HCT116 (cell line): ENCODE measurements at regions not wholly inside any gene's neighbourhood (a gene's known extent, or its start where the extent isn't known, plus 50 kb on each side); places are given as distances from the start of the nearest gene placed in this dataset.

Experiments used
- ATAC-seq: fragments of 200-7000 bp; cut with Tn5 transposase; 2 replicates; pipeline ENCODE4 v1.9.1; 2020; ENCODE audit warnings: mild to moderate bottlenecking, moderate library complexity
- BruUV-seq: library from RNA; stranded (reverse); fragments of 400-500 nt; replicated peaks from 2 replicates; lab custom pipeline; 2021; lab: Mats Ljungman, UMichigan
- CTCF ChIA-PET: fragments of 300-600 bp; sonication (Branson Sonifier 250); formaldehyde crosslinking; loops from one replicate; lab custom pipeline; 2021; ENCODE audit warnings: antibody characterized with exemption; lab: Charles Lee
- POLR2A ChIA-PET: fragments of 300-600, 350-600 bp; sonication (Branson Sonifier 250); formaldehyde crosslinking; loops from one replicate; lab custom pipeline; 2021; ENCODE audit warnings: antibody characterized with exemption; lab: Charles Lee
- RAD21 ChIA-PET, 2 experiments: fragments of 300-600 bp; sonication (Branson Sonifier 250); formaldehyde crosslinking; loops; one replicate each; lab custom pipeline; 2023; ENCODE audit warnings: low total read pairs in 2 of 2; ENCODE audit not compliant: uncharacterized antibody in 2 of 2, unreplicated experiment in 2 of 2, low non-redundant PET in 1 of 2; lab: Charles Lee
- DNase-seq: peaks from one replicate; pipeline ENCODE4 v3.0.0-alpha.2; 2010; ENCODE audit warnings: low read depth, low spot score
- H2AFZ ChIP-seq: fragments of 200-600 bp; shearing (Covaris generic), sonication (generic); 2 replicates; pipeline ENCODE4 v1.6.1; 2017; ENCODE audit warnings: low read depth, mixed run types, mixed read lengths, antibody characterized with exemption, low read length; ENCODE audit not compliant: poor library complexity, severe bottlenecking
- H3K27ac ChIP-seq: 2 replicates; pipeline ENCODE4 v1.5.1; 2012; ENCODE audit warnings: low read depth, low read length
- H3K27me3 ChIP-seq: fragments of 200-600 bp; sonication (generic); 2 replicates; pipeline ENCODE4 v1.6.1; 2016; ENCODE audit warnings: mixed run types, low read length, mixed read lengths; ENCODE audit not compliant: insufficient read depth
- H3K36me3 ChIP-seq, 2 experiments: fragments of 200-500 bp in 1 of 2; fragments of 200-600 bp in 1 of 2; sonication (Bioruptor generic) in 1 of 2; sonication (generic) in 1 of 2; 2 replicates each; pipeline versions ENCODE4 v1.5.1 to v1.6.1; 2014 to 2016; ENCODE audit warnings: low read length in 2 of 2, inconsistent platforms in 1 of 2, mixed read lengths in 1 of 2, mixed run types in 1 of 2; ENCODE audit not compliant: insufficient read depth in 2 of 2, control insufficient read depth in 1 of 2
- H3K4me1 ChIP-seq, 2 experiments: fragments of 200-600 bp in 1 of 2; sonication (generic) in 1 of 2; 2 replicates each; pipeline versions ENCODE4 v1.5.1 to v1.6.1; 2012 to 2017; ENCODE audit warnings: low read length in 2 of 2, inconsistent platforms in 1 of 2, mild to moderate bottlenecking in 1 of 2, mixed read lengths in 1 of 2, mixed run types in 1 of 2, moderate library complexity in 1 of 2; ENCODE audit not compliant: insufficient read depth in 2 of 2, control insufficient read depth in 1 of 2
- H3K4me2 ChIP-seq: fragments of 200-600 bp; sonication (generic); 2 replicates; pipeline ENCODE4 v1.6.1; 2017; ENCODE audit warnings: mixed run types, low read length, mixed read lengths
- H3K4me3 ChIP-seq, 2 experiments: fragments of 200-600 bp in 1 of 2; sonication (generic) in 1 of 2; replicated peaks in 1 of 2; 2 replicates each; pipeline ENCODE4 v1.5.1; 2011 to 2016; ENCODE audit warnings: low read length in 2 of 2, control low read depth in 1 of 2, low read depth in 1 of 2, mild to moderate bottlenecking in 1 of 2, mixed read lengths in 1 of 2, mixed run types in 1 of 2
- H3K79me2 ChIP-seq: fragments of 200-600 bp; sonication (generic); 2 replicates; pipeline ENCODE4 v1.6.1; 2017; ENCODE audit warnings: mild to moderate bottlenecking, mixed run types, low read length, moderate library complexity, mixed read lengths; ENCODE audit not compliant: insufficient read depth
- H3K9ac ChIP-seq: fragments of 200-600 bp; sonication (generic); 2 replicates; pipeline ENCODE4 v1.6.1; 2016; ENCODE audit warnings: low read length, mixed read lengths
- H3K9me2 ChIP-seq: fragments of 200-600 bp; sonication (generic), shearing (Covaris generic); 2 replicates; pipeline ENCODE4 v1.6.1; 2017; ENCODE audit warnings: mixed run types, mild to moderate bottlenecking, moderate library complexity; ENCODE audit not compliant: insufficient read depth
- H3K9me3 ChIP-seq, 2 experiments: fragments of 200-500 bp in 1 of 2; fragments of 200-600 bp in 1 of 2; sonication (Bioruptor generic) in 1 of 2; sonication (generic) in 1 of 2; 2 replicates each; pipeline ENCODE4 v1.6.1; 2014 to 2017; ENCODE audit warnings: low read length in 2 of 2, mixed read lengths in 2 of 2, inconsistent platforms in 1 of 2, low read depth in 1 of 2, mild to moderate bottlenecking in 1 of 2, mixed run types in 1 of 2, moderate library complexity in 1 of 2; ENCODE audit not compliant: control insufficient read depth in 1 of 2, insufficient read depth in 1 of 2
- H4K20me1 ChIP-seq: fragments of 200-600 bp; sonication (generic), shearing (Covaris generic); 2 replicates; pipeline ENCODE4 v1.6.1; 2017; ENCODE audit warnings: mixed run types, mild to moderate bottlenecking, moderate library complexity; ENCODE audit not compliant: insufficient read depth
- CEBPB ChIP-seq: IDR thresholded peaks from 2 replicates; pipeline ENCODE4 v1.6.1; 2012; ENCODE audit warnings: low read depth
- EZH2 ChIP-seq: fragments of 200-600 bp; sonication (generic); IDR thresholded peaks from 2 replicates; pipeline ENCODE4 v1.6.1; 2017; ENCODE audit warnings: antibody characterized with exemption, mixed run types
- JUND ChIP-seq: IDR thresholded peaks from 2 replicates; pipeline ENCODE4 v1.6.1; 2012
- POLR2A ChIP-seq: IDR thresholded peaks from 2 replicates; pipeline ENCODE4 v1.7.0; 2011; ENCODE audit warnings: borderline replicate concordance; ENCODE audit not compliant: insufficient read depth, insufficient read length; ENCODE audit errors: extremely low read depth
- RAD21 ChIP-seq: IDR thresholded peaks from 2 replicates; pipeline ENCODE4 v1.6.1; 2012; ENCODE audit warnings: low read depth, mild to moderate bottlenecking
- REST ChIP-seq: IDR thresholded peaks from 2 replicates; pipeline ENCODE4 v1.6.1; 2012; ENCODE audit warnings: low read depth
- SRF ChIP-seq: IDR thresholded peaks from 2 replicates; pipeline ENCODE4 v1.6.1; 2012; ENCODE audit warnings: low read depth
- TCF7L2 ChIP-seq: IDR thresholded peaks from 2 replicates; pipeline ENCODE4 v1.7.0; 2011; ENCODE audit warnings: borderline replicate concordance, inconsistent platforms; ENCODE audit not compliant: insufficient read depth, insufficient read length; ENCODE audit errors: extremely low read depth
- YY1 ChIP-seq: IDR thresholded peaks from 2 replicates; pipeline ENCODE4 v1.6.1; 2011; ENCODE audit warnings: low read length, low read depth, moderate library complexity, mild to moderate bottlenecking; ENCODE audit not compliant: insufficient replicate concordance; ENCODE audit errors: extremely low read depth
- ZFX ChIP-seq: fragments of 450-650 bp; IDR thresholded peaks from 2 replicates; pipeline ENCODE4 v1.6.1; 2017
- ZNF274 ChIP-seq: fragments of 200-500 bp; sonication (Bioruptor generic); IDR thresholded peaks from 2 replicates; pipeline ENCODE4 v1.6.1; 2014; ENCODE audit warnings: mild to moderate bottlenecking, low read depth, low read length, inconsistent platforms
- intact Hi-C: fragments of 100-400 bp; cut with micrococcal nuclease; formaldehyde crosslinking; loops from 2 replicates; pipeline ENCODE4 v1.10.0; 2022
- TF ChIP-seq, protein P1 (sequence below): IDR thresholded peaks from 2 replicates; pipeline ENCODE4 v1.6.1; 2012

DNA sequence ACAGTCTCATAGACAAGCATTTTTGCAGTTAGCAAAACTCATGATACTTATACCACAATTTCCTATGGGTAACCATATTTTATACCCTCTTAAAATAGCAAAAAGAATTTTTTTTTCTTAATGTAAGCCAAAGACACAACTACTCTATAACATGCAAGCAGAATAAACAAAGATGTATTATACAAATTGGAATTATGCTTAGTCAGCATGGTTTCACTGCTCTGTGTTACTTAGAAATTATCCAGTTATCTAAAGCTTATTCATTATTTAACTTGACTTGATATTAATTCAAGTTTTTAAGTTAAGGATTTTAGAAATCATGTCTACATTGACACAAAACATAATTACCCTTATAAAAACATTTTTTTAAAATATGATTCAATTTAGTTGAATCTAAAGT is 449.8 kb upstream of the CDH2 start:
- no peak for DNase-seq
- Histone ChIP-seq H3K4me2 (no peak overlapping the region), H2AFZ (no peak overlapping the region), H3K4me1 (no peaks in the 10 kb centered on the region), H3K9me3 (0 out of 4 replicates have a peak, but pooled peaks cover 0 to 3% of the 10 kb centered on the region in 2 experiments), H4K20me1 (no peaks in the 10 kb centered on the region), H3K27me3 (no peaks in the 10 kb centered on the region), H3K9ac (no peak overlapping the region), H3K79me2 (no peaks in the 10 kb centered on the region), H3K9me2 (no peaks in the 10 kb centered on the region), H3K27ac (no peak overlapping the region), H3K4me3 (no peak overlapping the region), H3K36me3 (no peaks in the 10 kb centered on the region)
- BruUV-seq, result no TSS peak
- intact Hi-C loops, result no loop called here
- ChIA-PET RAD21 (no interaction called here), POLR2A (no interaction called here), CTCF (no interaction called here)
- no peak for ATAC-seq
- TF ChIP-seq RAD21 (no peak), POLR2A (no peak), EZH2 (no peak), CEBPB (no peak), ZNF274 (no peak), JUND (no peak), TCF7L2 (no peak), YY1 (no peak), REST (no peak), ZFX (no peak), SRF (no peak)
- TF ChIP-seq, protein P1, sequence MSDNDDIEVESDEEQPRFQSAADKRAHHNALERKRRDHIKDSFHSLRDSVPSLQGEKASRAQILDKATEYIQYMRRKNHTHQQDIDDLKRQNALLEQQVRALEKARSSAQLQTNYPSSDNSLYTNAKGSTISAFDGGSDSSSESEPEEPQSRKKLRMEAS, result no peak
